GM18511 (cell line): ENCODE measurements at regions not wholly inside any gene's neighbourhood (a gene's known extent, or its start where the extent isn't known, plus 50 kb on each side); places are given as distances from the start of the nearest gene placed in this dataset.

Experiments used
- ATAC-seq: cut with Tn5 transposase; IDR thresholded peaks from one replicate; pipeline ENCODE4 v1.9.1; 2021; ENCODE audit warnings: mild to moderate bottlenecking, moderate library complexity; ENCODE audit not compliant: unreplicated experiment

- no peak for ATAC-seq
These were observed 87.1 kb upstream of the PUDP start for GRCh38 chrX:7235071-7235470.

- no peak for ATAC-seq
These were observed 85.8 kb upstream of the PUDP start for GRCh38 chrX:7233580-7234406.

DNA sequence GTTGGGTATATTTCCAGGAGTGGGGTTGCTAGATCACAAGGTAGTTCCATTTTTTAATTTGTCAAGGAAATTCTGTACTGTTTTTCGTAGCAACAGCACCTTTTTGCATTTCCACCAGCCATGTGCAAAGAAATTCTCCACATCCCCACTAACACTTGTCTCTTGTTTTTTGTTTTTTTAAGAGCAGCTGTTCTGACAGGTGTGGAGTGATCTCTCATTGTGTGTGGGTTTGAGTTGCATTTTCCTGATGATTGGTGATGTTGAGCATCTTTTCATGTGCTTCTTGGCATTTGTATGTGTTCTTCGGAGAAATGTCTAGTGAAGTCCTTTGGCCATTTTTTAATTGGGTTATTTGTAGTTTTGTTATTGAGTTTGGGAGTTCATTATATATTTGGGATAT, 80.3 kb upstream of the PUDP start:
- no peak for ATAC-seq

GRCh38 chrX:7225338-7225737, 77.4 kb upstream of the PUDP start:
- no peak for ATAC-seq

DNA sequence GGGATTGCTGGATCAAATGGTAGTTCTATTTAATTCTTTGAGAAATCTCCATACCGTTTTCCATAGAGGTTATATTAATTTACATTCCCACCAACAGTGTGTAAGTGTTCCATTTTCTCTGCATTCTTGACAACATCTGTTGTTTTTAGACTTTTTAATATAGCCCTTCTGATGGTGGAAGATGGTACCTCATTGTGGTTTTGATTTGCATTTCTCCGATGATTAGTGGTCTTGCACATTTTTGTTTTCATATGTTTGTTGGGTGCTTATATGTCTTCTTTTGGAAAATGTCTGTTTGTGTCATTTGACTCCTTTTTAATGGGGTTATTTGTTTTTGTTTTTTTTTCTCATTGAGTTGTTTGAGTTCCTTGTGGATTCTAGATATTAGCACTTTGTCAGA, 75.3 kb upstream of the PUDP start:
- peak; percentile 59 for ATAC-seq

- no peak for ATAC-seq
These were observed 72.2 kb upstream of the PUDP start for GRCh38 chrX:7220121-7220520.

- ATAC-seq: peak; percentile 72
These were observed 71.3 kb upstream of the PUDP start for GRCh38 chrX:7219153-7219705.

GRCh38 chrX:7218321-7219152, 70.6 kb upstream of the PUDP start:
- ATAC-seq: peak; percentile 37

GRCh38 chrX:7216981-7217587, 69.1 kb upstream of the PUDP start:
- no peak for ATAC-seq

DNA sequence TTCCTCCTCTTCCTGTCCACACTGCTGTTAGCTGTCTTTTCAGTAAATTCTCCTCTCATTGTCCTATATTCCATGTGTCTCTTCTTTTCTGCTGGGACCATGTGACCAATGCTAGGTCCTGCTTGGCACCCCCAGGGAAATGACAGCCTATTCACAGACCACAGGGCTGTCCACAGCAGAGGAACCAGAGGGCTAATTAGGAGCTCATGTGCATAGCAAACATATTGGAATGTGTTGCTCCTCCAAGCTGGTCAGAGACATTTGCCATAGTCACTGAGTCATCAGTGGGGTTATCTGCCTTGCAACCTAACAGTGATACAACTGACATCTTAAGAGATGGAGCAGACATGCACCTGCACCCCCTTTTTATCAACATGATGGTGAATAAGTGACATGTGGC, 67.9 kb upstream of the PUDP start:
- ATAC-seq: no peak

GRCh38 chrX:7214251-7214650, 66.3 kb upstream of the PUDP start:
- ATAC-seq: no peak

GRCh38 chrX:7205037-7205577, 57.2 kb upstream of the PUDP start:
- ATAC-seq: no peak

- ATAC-seq: no peak
These were observed 56.7 kb upstream of the PUDP start for GRCh38 chrX:7204619-7205018.

DNA sequence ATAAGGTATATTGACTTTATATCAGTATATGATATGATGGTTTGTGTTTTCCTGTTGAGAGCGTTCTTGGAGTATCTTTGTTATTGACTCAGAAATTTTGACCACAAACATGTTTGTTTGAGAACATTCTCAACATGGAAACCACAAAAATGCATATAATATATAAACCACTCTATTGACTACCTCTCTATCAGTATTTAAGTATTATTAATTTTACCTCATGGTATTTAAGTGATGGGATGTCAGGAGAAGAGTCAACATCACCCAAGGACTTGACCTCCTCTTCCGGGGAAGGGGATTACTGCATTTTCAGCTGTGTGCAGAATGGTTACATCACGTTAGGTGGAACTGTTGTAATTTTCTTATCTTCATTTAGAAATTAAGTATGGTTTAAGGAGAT, 54.3 kb upstream of the PUDP start:
- no peak for ATAC-seq

DNA sequence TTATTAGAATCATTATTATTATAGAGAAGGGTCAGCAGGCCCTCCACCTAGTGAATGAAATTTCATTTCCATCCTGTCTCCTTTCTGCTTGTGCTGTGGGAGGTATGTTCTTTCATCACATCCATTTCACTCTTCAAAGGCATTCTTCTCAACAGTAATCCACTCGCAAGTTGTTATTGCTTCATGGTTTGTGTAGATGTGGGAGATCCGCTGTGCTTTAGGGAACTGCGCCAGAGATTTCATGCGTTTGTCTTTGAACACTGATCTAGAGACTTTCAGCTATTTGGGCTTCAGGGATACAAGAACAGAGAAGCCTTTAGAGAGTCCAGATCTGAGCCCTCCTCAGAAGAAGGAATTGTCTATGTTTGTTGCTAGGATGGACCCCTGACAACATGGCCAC, 53.5 kb upstream of the PUDP start:
- ATAC-seq: no peak

- no peak for ATAC-seq
These were observed 50.5 kb upstream of the PUDP start for GRCh38 chrX:7198499-7198898.
